ENCODE measurements at regions not wholly inside any gene's neighbourhood (a gene's known extent, or its start where the extent isn't known, plus 50 kb on each side); places are given as distances from the start of the nearest gene placed in this dataset.

DNA sequence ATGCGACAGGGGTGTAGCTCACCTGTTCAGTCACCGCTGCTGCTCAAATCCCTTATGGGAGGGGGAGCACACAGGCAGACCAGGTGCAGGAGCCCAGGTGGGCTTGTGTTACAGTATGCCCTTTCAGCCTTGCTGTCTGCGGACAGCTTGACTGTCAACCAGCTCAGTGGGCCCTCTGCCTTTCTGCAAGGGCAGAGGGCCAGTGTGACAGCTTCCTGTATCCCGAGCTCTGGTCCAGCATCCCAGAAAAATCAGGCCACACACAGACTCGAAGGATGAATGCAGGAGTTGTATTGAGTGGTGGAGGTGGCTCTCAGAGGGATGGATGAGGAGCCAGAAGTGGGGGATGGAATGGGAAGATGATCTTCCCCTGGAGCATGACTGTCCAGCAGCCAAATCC, 172.2 kb downstream of the C5orf15 start:
- H2AFZ ChIP-seq (ENCODE audit: low read depth, low read length) = no peak overlapping the region
- H3K9me3 ChIP-seq (ENCODE audit: insufficient read depth, low read length) = no peaks in the 10 kb centered on the region
- H3K36me3 ChIP-seq (replicated peaks; ENCODE audit: low read depth, low read length) = no peaks in the 10 kb centered on the region
- no peaks in the 10 kb centered on the region for H3K79me2 ChIP-seq (ENCODE audit: low read length)
- no peaks in the 10 kb centered on the region for H3K27me3 ChIP-seq (ENCODE audit: low read depth, low read length)
- H3K4me3 ChIP-seq (ENCODE audit: low read length) = no peak overlapping the region
- H3K27ac ChIP-seq (ENCODE audit: low read length) = no peak overlapping the region
- no peaks in the 10 kb centered on the region for H4K20me1 ChIP-seq (ENCODE audit: insufficient read depth, low read length)
- H3K4me1 ChIP-seq (ENCODE audit: low read length) = no peaks in the 10 kb centered on the region
- H3K4me2 ChIP-seq (ENCODE audit: low read length) = no peak overlapping the region
- H3K9ac ChIP-seq (ENCODE audit: low read length) = no peak overlapping the region
- TF ChIP-seq EZH2phosphoT487 (IDR thresholded peaks at IDR 0.05; ENCODE audit: low read depth) (no peak), CTCF (IDR thresholded peaks at IDR 0.05; ENCODE audit: low read depth, low read length) (no peak)

- Histone ChIP-seq H3K4me3 (ENCODE audit: low read length) (no peak overlapping the region), H3K9ac (ENCODE audit: low read length) (no peak overlapping the region), H3K27ac (ENCODE audit: low read length) (no peak overlapping the region), H2AFZ (ENCODE audit: low read depth, low read length) (no peak overlapping the region), H3K79me2 (ENCODE audit: low read length) (no peaks in the 10 kb centered on the region), H3K4me2 (ENCODE audit: low read length) (no peak overlapping the region), H3K36me3 (replicated peaks; ENCODE audit: low read depth, low read length) (no peaks in the 10 kb centered on the region), H3K9me3 (ENCODE audit: insufficient read depth, low read length) (no peaks in the 10 kb centered on the region), H4K20me1 (ENCODE audit: insufficient read depth, low read length) (no peaks in the 10 kb centered on the region), H3K27me3 (ENCODE audit: low read depth, low read length) (no peaks in the 10 kb centered on the region), H3K4me1 (ENCODE audit: low read length) (no peaks in the 10 kb centered on the region)
- TF ChIP-seq CTCF (IDR thresholded peaks at IDR 0.05; ENCODE audit: low read depth, low read length) (no peak), EZH2phosphoT487 (IDR thresholded peaks at IDR 0.05; ENCODE audit: low read depth) (no peak)
Measured at GRCh38 chr5:133794771-133795415, 173.5 kb downstream of the C5orf15 start.

DNA sequence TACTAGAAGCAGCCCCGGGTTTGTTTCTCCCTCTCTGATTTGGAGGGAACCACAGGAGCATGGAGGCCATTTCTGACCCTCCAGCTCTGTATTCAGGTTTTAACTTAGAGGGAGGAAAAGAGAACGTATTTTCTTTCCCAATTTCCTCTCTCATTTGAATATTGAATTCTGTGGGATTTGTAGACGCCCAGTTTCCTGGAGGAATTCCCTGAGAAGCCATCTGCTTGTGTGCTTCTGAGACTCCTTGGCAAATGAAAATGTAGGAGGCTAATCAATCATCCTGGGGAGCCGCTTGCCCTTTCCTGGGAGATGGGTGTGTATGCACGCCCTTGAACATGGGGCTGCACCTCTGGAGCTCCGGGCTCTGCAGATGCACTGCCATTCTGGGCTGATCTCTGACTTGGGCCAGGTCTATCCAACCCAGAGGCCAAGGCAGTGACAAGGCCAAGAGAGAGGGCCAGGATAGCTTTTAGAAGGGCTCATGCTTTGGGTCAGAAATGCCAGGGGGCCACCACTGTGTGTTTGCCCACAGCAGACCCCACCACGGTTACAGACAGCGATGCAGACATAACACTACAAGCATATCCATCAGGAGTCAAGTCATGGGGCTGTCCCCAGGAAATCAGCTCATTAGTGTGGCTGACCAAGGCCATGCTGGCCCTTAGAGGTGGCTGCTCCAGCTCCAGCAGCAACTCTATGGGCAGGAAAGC, 174.5 kb downstream of the C5orf15 start:
- H3K9me3 ChIP-seq (ENCODE audit: insufficient read depth, low read length) = no peaks in the 10 kb centered on the region
- H3K27me3 ChIP-seq (ENCODE audit: low read depth, low read length) = no peaks in the 10 kb centered on the region
- TF ChIP-seq EZH2phosphoT487 (IDR thresholded peaks at IDR 0.05; ENCODE audit: low read depth) (no peak), CTCF (IDR thresholded peaks at IDR 0.05; ENCODE audit: low read depth, low read length) (no peak)
- H4K20me1 ChIP-seq (ENCODE audit: insufficient read depth, low read length) = no peaks in the 10 kb centered on the region
- no peak overlapping the region for H3K4me3 ChIP-seq (ENCODE audit: low read length)
- no peaks in the 10 kb centered on the region for H3K79me2 ChIP-seq (ENCODE audit: low read length)
- no peak overlapping the region for H3K9ac ChIP-seq (ENCODE audit: low read length)
- no peak overlapping the region for H2AFZ ChIP-seq (ENCODE audit: low read depth, low read length)
- no peaks in the 10 kb centered on the region for H3K36me3 ChIP-seq (replicated peaks; ENCODE audit: low read depth, low read length)
- no peak overlapping the region for H3K27ac ChIP-seq (ENCODE audit: low read length)
- H3K4me1 ChIP-seq (ENCODE audit: low read length) = no peaks in the 10 kb centered on the region
- no peak overlapping the region for H3K4me2 ChIP-seq (ENCODE audit: low read length)

GRCh38 chr5:133792655-133793054, 175.8 kb downstream of the C5orf15 start:
- no peaks in the 10 kb centered on the region for H3K36me3 ChIP-seq (replicated peaks; ENCODE audit: low read depth, low read length)
- no peak for TF ChIP-seq CTCF (IDR thresholded peaks at IDR 0.05; ENCODE audit: low read depth, low read length)
- no peak for TF ChIP-seq EZH2phosphoT487 (IDR thresholded peaks at IDR 0.05; ENCODE audit: low read depth)
- no peak overlapping the region for H2AFZ ChIP-seq (ENCODE audit: low read depth, low read length)
- H3K9me3 ChIP-seq (ENCODE audit: insufficient read depth, low read length) = no peaks in the 10 kb centered on the region
- H3K4me1 ChIP-seq (ENCODE audit: low read length) = no peaks in the 10 kb centered on the region
- H3K27ac ChIP-seq (ENCODE audit: low read length) = no peak overlapping the region
- no peaks in the 10 kb centered on the region for H3K27me3 ChIP-seq (ENCODE audit: low read depth, low read length)
- no peaks in the 10 kb centered on the region for H4K20me1 ChIP-seq (ENCODE audit: insufficient read depth, low read length)
- no peak overlapping the region for H3K4me3 ChIP-seq (ENCODE audit: low read length)
- no peak overlapping the region for H3K4me2 ChIP-seq (ENCODE audit: low read length)
- no peak overlapping the region for H3K9ac ChIP-seq (ENCODE audit: low read length)
- no peaks in the 10 kb centered on the region for H3K79me2 ChIP-seq (ENCODE audit: low read length)

Measured in OCI-LY3 (cell line).